Stimulated activated CD8-positive, alpha-beta memory T cell treated with anti-CD3 and anti-CD28 coated beads, Interleukin-15, amount 100 ng/mL, for 1 hour (primary cell): ENCODE measurements at regions not wholly inside any gene's neighbourhood (a gene's known extent, or its start where the extent isn't known, plus 50 kb on each side); places are given as distances from the start of the nearest gene placed in this dataset.
"Not testable (repeated sequence)": the region's sequence is repeated elsewhere in the genome, so short reads cannot be mapped to it uniquely, and the experiment has no call there.

Source experiments
- DNase-seq: peaks from one replicate; pipeline ENCODE4 v3.0.0-alpha.2; 2020; ENCODE audit warnings: low read depth

- DNase-seq: no peak
Observed at GRCh38 chr6:84876723-84877514, 112.5 kb upstream of the TBX18 start.

DNA sequence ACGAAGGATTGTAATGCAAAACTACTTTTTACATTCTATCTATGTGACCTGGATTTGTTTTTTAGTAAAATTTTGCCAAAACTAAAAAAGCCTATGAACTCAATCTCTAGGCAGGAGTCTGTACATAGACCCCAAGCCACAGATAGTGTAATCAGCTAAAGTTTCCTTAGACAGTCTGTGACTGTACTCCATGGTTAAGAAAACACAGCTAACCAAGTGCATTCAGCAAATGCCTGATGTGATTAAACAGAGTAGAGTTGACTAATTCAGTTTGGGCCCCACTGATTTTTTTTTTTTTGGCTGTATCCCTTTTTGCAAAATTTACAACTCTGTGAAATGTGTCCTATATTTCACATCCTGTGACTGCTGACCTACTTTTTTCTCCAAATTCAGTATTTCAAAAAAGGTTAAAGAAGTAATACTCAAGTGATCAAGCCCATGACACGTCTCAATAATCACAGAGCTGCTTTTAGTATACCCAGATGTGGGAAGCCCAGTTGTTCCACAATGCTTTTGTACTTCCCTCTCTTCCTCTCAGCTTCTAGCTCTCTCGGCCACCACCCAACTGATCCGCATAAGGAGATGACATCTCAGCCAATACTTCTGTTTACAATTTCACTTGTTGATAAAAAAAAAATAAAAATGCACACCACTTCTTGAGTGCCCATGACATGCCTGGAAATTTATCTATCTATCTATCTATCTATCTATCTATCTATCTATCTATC, 108.8 kb upstream of the TBX18 start:
- DNase-seq: no peak

DNA sequence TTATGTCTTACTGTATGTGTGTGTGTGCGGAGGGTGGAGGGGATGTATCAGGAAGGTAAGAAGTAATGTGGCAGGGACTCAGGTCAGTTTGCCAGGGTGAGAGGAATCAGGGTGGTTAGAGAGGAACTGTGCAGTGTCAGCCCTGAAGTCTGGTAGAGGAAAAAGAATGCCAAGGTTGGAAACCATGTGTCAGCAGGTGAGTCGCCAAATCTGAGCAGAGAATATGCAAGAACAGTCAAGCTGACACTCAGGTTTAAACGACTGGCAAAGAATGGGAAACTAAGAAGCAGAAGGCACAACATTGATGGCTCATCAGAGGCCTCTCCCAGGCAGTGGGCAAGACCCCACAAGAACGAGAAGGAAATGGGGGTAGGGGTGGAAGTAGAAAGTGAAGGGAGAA, 107.5 kb upstream of the TBX18 start:
- no peak for DNase-seq

DNA sequence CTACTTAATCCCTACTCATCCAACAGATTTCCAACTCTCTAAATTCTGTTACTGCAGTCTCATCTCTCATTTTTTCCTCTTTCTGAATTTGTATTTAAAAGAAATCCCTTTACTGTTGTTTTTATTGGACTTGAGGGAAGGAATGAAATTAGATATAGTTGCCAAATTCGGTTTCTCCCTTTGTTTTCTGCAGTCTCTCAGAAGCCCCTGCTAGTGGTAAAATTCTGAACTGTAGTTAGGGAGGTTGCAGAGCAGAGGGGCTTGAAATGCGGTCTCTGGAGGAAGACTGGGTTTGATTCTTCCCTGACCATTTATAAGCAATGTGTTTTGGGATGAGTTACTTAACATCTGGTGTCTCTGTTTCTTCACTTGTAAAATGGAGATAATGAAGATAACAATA, 106.3 kb upstream of the TBX18 start:
- DNase-seq: no peak

DNA sequence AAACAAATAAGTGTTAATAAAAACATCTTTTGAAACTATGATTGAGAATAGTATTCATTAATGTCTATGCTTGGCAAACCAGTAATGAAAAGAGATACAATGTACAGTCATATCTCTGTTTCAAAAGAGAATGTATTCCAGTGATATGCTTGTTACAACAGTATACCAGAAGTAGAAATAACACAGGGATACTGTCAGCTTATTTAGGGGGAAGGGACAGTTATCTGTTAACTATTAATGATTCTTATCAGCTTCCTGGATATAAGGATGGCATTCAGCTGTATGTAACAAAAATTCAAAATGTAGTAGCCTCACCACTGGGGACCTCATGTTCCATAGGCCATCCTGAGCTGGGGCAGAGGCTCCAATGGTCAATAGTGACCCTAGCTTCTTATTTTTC, 103.8 kb upstream of the TBX18 start:
- no peak for DNase-seq

- no peak for DNase-seq
Observed at GRCh38 chr6:84867521-84867920, 103.1 kb upstream of the TBX18 start.

DNA sequence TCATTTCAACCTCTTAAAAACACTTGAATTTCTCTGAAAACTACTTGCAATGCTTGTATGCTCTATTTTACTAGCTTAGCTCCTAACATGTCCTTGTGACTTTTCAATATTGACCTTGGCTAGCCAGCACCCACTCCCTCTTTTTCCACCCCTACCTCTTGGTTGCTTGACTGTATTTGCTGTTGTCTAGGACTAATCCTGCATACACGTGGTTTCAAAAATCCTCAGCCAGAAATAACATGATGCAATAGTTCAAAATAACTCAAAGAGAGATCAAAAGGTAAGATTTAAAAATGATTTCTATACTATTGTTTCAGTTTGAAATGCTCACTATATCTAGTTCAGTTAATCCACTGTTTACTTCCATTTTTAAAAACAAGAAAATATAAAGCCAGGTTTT, 102.3 kb upstream of the TBX18 start:
- no peak for DNase-seq

DNA sequence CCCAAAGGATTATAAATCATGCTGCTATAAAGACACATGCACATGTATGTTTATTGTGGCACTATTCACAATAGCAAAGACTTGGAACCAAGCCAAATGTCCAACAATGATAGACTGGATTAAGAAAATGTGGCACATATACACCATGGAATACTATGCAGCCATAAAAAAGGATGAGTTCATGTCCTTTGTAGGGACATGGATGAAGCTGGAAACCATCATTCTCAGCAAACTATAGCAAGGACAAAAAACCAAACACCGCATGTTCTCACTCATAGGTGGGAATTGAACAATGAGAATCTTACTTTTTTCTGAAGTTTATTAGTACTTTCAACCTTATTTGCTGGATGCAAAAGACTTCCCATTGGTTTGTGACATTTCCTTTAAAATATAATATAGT, 101.0 kb upstream of the TBX18 start:
- DNase-seq: not testable (repeated sequence)

DNA sequence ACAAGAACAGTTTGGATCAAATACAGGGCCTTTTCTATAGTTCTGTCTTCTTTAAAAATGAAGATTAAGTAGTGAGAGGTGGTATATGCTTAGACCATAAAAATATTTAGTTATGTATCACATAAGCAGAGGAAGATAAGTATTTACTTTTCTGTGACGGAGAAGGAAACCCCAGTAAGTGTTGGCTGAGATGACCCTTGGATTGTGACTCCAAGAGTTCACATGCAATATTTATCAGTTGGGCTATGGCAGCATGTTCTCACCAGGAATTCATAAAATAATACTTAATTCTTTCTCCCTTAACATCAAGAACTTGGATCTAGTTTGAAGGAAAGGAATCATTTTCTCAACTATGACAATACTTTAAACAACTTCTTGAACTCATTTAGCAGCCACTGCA, 98.4 kb upstream of the TBX18 start:
- no peak for DNase-seq

DNA sequence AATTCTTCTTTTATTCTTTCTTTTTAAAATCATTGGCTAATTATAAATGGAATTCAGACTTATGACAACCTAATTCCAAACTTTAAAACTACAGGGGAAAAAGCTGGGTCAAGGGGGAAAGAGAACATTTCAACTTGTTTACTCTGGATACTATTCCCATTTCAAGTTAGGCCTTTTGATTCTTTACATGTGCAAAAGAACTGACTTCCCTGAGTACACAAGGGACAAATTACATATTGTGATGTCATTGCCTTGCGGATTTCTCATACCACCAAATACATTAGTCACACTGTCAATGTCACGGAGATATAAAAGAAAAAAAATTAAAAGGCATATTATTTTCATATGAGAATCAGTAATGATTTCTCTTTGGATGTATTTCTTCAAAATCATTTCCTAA, 96.5 kb upstream of the TBX18 start:
- DNase-seq: no peak

DNA sequence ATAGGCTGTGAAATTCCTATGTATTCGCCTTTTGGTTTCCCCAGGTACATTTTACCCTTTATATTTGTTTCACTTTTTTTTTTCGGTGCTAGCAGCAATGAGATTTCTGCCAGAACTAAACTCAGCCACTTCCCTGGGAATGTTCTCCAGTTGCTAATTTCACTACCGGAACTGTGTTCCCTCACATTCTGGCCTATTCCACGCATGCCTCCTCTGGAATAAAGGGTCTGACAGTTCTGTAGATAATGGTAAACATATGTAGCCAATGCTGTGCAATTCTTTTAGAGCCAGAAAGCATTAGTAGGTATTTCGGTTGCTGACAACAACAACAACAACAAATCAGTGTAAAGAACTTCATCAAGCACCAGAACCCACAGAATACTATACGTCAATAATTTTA, 96.1 kb upstream of the TBX18 start:
- DNase-seq: no peak

- no peak for DNase-seq
Observed at GRCh38 chr6:84854811-84855400, 90.5 kb upstream of the TBX18 start.

DNA sequence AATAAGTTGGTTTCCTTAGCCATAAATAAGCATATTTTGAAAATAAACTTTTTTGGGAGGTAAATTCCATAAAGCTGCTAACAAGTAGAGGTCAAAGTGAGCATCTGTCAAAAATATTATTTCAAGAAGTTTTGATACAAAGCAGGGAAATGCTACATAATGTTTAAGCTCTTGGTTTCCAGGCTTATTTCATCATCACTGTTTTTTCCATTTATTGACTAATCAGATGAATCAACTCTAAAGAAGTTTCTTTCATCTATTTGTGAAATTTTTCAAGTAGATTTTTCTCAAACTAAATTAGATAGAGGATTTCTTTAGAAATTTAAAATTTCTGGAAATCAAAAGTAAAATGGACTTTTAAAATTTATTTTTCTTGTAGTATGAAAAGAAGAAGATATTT, 89.5 kb upstream of the TBX18 start:
- no peak for DNase-seq

DNA sequence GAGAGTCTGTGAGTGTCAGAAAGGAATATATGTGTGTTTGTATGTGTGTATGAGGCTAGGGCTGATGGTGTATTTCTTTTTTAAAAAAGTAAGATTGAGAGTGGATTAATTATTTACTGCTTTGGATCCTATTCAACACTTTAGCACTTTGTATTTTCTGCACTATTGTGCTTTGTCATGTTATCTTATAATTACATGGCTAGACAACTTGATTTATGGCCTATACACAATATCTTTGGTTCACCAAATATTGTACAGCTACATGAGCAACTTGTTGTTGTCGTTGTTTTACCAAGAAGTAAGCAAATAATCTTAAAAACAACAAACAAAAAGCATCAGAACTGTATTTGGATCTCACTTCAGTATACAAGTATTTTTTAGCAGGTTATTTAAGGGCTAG, 84.6 kb upstream of the TBX18 start:
- DNase-seq: no peak

DNA sequence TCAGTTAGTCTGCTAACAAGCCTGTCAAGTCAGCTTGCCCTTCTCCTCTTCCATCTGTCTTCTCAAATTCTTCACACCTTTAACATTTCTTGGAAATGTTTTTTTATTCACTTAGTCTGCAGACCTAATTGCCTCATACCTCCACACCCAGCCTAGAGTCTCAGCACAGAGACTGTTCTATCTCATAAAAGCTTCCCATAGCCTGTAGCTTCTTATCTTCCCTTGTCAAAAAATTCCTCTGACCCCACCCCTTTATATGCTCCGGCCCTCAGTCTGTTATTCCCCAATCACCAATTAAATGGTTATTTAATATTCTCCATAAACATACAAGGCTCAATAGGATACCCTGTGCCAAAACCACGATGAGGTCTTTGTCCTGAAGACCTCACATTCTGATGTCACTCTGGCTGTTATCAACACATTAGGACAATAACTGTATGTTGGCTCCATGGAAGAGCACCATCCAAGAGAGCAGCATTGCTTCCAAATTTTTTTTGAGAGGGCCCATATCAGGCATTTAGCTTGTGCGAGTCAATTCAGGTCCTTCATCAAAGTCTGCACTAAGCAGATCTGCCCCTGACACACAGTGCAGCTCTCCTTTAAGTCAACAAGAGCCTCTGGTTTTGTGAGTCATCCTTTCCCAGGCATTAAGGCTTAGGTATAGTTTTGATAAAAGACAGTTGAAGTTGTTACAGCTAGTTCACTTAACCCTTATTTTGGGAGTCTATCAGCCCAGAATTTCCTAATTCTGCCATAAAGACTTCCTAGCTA, 83.2 kb upstream of the TBX18 start:
- no peak for DNase-seq

DNA sequence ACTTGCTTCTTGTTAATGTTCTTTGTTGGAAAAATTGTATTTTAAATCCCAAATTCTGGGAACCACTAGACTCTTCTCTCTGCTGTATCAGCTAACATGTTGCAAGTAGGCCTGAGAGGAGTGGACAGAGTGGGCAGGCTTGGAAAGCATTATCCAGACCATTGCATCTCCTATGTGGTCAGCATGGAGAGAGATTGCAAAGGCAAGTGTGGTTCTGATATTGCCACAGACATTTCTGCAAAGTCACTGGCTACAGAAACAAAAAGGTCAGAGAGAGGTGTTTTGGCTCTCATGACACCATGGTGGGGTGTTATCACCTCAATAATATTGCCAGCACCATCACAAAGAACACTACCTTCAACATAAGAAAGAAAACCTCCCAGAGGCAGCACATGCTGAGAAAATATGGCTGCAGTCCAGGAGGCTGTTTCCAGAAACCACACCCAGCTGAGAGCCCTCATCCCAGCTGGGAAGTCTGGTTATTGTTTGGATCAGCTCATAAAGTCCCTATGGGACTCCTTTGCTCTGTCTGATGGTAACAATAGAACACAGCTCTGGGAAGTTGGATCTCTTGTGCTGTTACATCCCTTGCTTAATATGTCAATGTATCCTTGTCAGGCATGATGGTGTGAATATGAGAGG, 78.2 kb upstream of the TBX18 start:
- no peak for DNase-seq

DNA sequence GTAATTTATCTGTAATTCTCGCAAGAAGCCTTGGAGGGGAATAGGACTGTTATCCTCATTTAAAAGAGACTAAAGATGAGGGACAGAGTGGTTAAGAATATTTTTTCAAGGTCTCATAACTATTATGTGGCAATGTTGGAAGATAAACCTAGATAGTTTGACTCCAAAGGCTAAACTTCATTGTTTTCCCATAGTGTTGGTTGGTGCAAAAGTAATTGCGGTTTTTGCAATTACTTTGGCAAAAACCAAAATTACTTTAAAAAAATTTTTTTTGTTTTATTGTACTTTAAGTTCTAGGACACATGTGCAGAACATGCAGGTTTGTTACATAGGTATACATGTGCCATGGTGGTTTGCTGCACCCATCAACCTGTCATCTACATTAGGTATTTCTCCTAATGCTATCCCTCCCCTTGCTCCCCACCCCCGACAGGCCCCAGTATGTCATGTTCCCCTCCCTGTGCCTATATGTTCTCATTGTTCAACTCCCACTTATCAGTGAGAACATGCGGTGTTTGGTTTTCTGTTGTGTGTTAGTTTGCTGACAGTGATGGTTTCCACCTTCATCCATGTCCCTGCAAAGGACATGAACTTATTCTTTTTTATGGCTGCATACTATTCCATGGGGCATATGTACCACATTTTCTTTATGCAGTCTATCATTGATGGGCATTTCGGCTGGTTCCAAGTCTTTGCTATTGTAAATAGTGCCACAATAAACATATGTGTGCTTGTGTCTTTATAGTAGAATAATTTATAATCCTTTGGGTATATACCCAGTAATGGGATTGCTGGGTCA, 72.9 kb upstream of the TBX18 start:
- DNase-seq: not testable (repeated sequence)

GRCh38 chr6:84836366-84836765, 72.0 kb upstream of the TBX18 start:
- no peak for DNase-seq

DNA sequence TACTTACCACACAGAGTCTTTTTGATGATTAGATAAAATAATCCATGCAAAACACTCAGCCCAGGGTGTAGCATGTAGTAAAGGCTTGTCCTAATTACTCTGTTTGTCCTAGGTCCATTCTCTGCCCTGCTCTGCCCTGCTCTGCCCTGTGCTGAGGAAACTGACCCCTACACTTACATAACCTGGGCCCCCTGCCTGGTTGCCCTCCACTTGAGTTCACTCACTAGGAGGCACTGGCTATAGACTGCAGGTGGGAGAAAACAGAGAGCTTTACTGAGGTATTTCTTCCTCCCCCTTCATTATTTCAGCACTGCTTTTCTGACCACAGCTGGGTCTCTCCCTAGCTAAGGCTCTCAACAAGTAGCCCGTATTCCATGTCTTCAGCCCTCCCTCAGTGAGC, 70.9 kb upstream of the TBX18 start:
- no peak for DNase-seq

- not testable (repeated sequence) for DNase-seq
Observed at GRCh38 chr6:84831924-84832323, 67.5 kb upstream of the TBX18 start.

DNA sequence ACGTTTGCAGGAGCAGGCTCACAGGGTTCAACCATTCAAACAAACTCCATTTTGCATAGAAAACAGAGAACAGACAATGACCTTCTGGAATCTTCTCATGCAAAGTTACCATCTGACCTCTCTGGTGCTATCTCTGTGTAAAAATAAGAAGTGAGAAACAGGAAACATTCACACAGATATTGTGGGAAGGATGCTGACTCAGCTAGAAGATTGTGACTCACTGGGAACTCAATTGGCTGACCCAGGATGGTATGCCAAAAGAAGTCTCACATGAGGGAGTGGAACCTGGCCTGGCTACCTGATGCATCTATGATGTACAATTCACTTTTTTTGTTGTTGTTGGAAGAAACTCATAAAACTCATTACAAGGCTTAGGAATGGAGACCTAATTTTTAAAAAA, 61.1 kb upstream of the TBX18 start:
- DNase-seq: no peak
